ENCODE measurements at regions not wholly inside any gene's neighbourhood (a gene's known extent, or its start where the extent isn't known, plus 50 kb on each side); places are given as distances from the start of the nearest gene placed in this dataset.

GRCh38 chr2:22199994-22200393 is 1076.2 kb downstream of the TDRD15 start:
- no peak for DNase-seq (ENCODE audit: low read depth, low spot score)

GRCh38 chr2:22209545-22209944 is 1085.8 kb downstream of the TDRD15 start:
- no peak for DNase-seq (ENCODE audit: low read depth, low spot score)

GRCh38 chr2:22213237-22213636 is 1089.5 kb downstream of the TDRD15 start:
- DNase-seq (ENCODE audit: low read depth, low spot score), result no peak

- DNase-seq (ENCODE audit: low read depth, low spot score), result no peak
Observed at GRCh38 chr2:22215517-22215916, 1091.7 kb downstream of the TDRD15 start.

- DNase-seq (ENCODE audit: low read depth, low spot score), result no peak
Observed at GRCh38 chr2:22217881-22218280, 1094.1 kb downstream of the TDRD15 start.

GRCh38 chr2:22221006-22221405 is 1097.2 kb downstream of the TDRD15 start:
- no peak for DNase-seq (ENCODE audit: low read depth, low spot score)

GRCh38 chr2:22238967-22239366 is 1115.2 kb downstream of the TDRD15 start:
- no peak for DNase-seq (ENCODE audit: low read depth, low spot score)

GRCh38 chr2:22247466-22247865 is 1123.7 kb downstream of the TDRD15 start:
- DNase-seq (ENCODE audit: low read depth, low spot score), result no peak

- no peak for DNase-seq (ENCODE audit: low read depth, low spot score)
Observed at GRCh38 chr2:22248851-22249250, 1125.1 kb downstream of the TDRD15 start.

- no peak for DNase-seq (ENCODE audit: low read depth, low spot score)
Observed at GRCh38 chr2:22253171-22253570, 1129.4 kb downstream of the TDRD15 start.

- DNase-seq (ENCODE audit: low read depth, low spot score), result no peak
Observed at GRCh38 chr2:22261165-22261564, 1123.8 kb upstream of the KLHL29 start.

- no peak for DNase-seq (ENCODE audit: low read depth, low spot score)
Observed at GRCh38 chr2:22270341-22270740, 1114.6 kb upstream of the KLHL29 start.

- DNase-seq (ENCODE audit: low read depth, low spot score), result no peak
Observed at GRCh38 chr2:22273853-22274252, 1111.1 kb upstream of the KLHL29 start.

- no peak for DNase-seq (ENCODE audit: low read depth, low spot score)
Observed at GRCh38 chr2:22274661-22275060, 1110.3 kb upstream of the KLHL29 start.

GRCh38 chr2:22276696-22277095 is 1108.3 kb upstream of the KLHL29 start:
- DNase-seq (ENCODE audit: low read depth, low spot score), result no peak

GRCh38 chr2:22279541-22279940 is 1105.4 kb upstream of the KLHL29 start:
- DNase-seq (ENCODE audit: low read depth, low spot score), result no peak

GRCh38 chr2:22281033-22281432 is 1103.9 kb upstream of the KLHL29 start:
- DNase-seq (ENCODE audit: low read depth, low spot score), result no peak

GRCh38 chr2:22282220-22282619 is 1102.8 kb upstream of the KLHL29 start:
- no peak for DNase-seq (ENCODE audit: low read depth, low spot score)

GRCh38 chr2:22282916-22283315 is 1102.1 kb upstream of the KLHL29 start:
- no peak for DNase-seq (ENCODE audit: low read depth, low spot score)

GRCh38 chr2:22283436-22283835 is 1101.5 kb upstream of the KLHL29 start:
- no peak for DNase-seq (ENCODE audit: low read depth, low spot score)

GRCh38 chr2:22290302-22290701 is 1094.7 kb upstream of the KLHL29 start:
- DNase-seq (ENCODE audit: low read depth, low spot score), result no peak

GRCh38 chr2:22290909-22291473 is 1094.0 kb upstream of the KLHL29 start:
- no peak for DNase-seq (ENCODE audit: low read depth, low spot score)

- no peak for DNase-seq (ENCODE audit: low read depth, low spot score)
Observed at GRCh38 chr2:22301228-22301627, 1083.8 kb upstream of the KLHL29 start.

- no peak for DNase-seq (ENCODE audit: low read depth, low spot score)
Observed at GRCh38 chr2:22326250-22326649, 1058.7 kb upstream of the KLHL29 start.
